Effector memory CD8-positive, alpha-beta T cell (primary cell): ENCODE measurements at regions not wholly inside any gene's neighbourhood (a gene's known extent, or its start where the extent isn't known, plus 50 kb on each side); places are given as distances from the start of the nearest gene placed in this dataset.

Source experiments
- ATAC-seq: fragments of 150-1000 bp; cut with Tn5 transposase; replicated peaks from 2 replicates; pipeline ENCODE4 v1.10.0; 2021; ENCODE audit warnings: mild to moderate bottlenecking, moderate library complexity
- DNase-seq, 3 experiments: peaks; one replicate each; pipeline ENCODE4 v3.0.0; 2021
- H3K27ac Mint-ChIP-seq, 2 donors: one replicate each; pipeline ENCODE4 v1.8.0; 2022; ENCODE audit warnings: mild to moderate bottlenecking in 2 of 2, mixed read lengths in 2 of 2, moderate library complexity in 2 of 2
- H3K27me3 Mint-ChIP-seq, 2 donors: one replicate each; pipeline ENCODE4 v1.8.0; 2022; ENCODE audit warnings: mixed read lengths in 2 of 2
- H3K36me3 Mint-ChIP-seq: one replicate; pipeline ENCODE4 v1.8.0; 2022; ENCODE audit warnings: mild to moderate bottlenecking, moderate library complexity, mixed read lengths; ENCODE audit not compliant: insufficient read depth
- H3K4me1 Mint-ChIP-seq, 2 donors: one replicate each; pipeline ENCODE4 v1.8.0; 2022; ENCODE audit warnings: low read depth in 2 of 2, mixed read lengths in 2 of 2
- H3K4me3 Mint-ChIP-seq, 2 donors: one replicate each; pipeline ENCODE4 v1.8.0; 2022; ENCODE audit warnings: mild to moderate bottlenecking in 2 of 2, mixed read lengths in 2 of 2, moderate library complexity in 2 of 2
- H3K9me3 Mint-ChIP-seq, 2 donors: one replicate each; pipeline ENCODE4 v1.8.0; 2022; ENCODE audit warnings: mixed read lengths in 2 of 2

- no peak overlapping the region for H3K4me3 Mint-ChIP-seq
- peaks cover 8 to 14% of the 10 kb centered on the region in 2 donors for H3K9me3 Mint-ChIP-seq
- H3K4me1 Mint-ChIP-seq: no peaks in the 10 kb centered on the region
- no peak for DNase-seq
- H3K36me3 Mint-ChIP-seq: no peaks in the 10 kb centered on the region
- ATAC-seq: no peak
- no peaks in the 10 kb centered on the region for H3K27me3 Mint-ChIP-seq
- no peak overlapping the region for H3K27ac Mint-ChIP-seq
These were observed 491.5 kb downstream of the METTL15 start for GRCh38 chr11:28599656-28600055.

DNA sequence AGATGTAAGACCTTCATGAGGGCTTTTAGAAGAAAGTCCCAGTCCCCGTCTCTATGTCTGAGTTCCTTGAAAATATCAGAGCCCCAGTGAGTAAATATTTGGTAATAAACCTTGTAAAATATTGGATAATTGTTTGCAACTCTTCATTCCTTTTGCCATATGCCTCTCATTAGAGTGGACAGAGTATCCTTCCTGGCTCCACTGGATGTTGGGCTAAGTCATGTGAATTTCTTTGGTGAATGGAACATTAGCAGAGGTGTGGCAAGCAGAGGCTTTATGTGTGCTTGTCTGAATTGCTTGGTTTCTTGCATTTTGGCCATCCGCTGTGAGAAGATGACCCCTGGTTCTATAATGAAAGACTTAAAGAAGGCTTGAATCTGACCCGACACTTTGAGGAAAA lies 490.3 kb downstream of the METTL15 start:
- Mint-ChIP-seq H3K36me3 (no peaks in the 10 kb centered on the region), H3K27ac (no peak overlapping the region), H3K9me3 (peaks cover 7 to 13% of the 10 kb centered on the region in 2 donors), H3K4me3 (no peak overlapping the region), H3K27me3 (no peaks in the 10 kb centered on the region), H3K4me1 (no peaks in the 10 kb centered on the region)
- DNase-seq (no peak), ATAC-seq (no peak)

- H3K27me3 Mint-ChIP-seq: no peaks in the 10 kb centered on the region
- no peaks in the 10 kb centered on the region for H3K36me3 Mint-ChIP-seq
- no peak overlapping the region for H3K4me3 Mint-ChIP-seq
- ATAC-seq: no peak
- DNase-seq: no peak
- H3K4me1 Mint-ChIP-seq: no peaks in the 10 kb centered on the region
- peaks cover 5 to 7% of the 10 kb centered on the region in 2 donors for H3K9me3 Mint-ChIP-seq
- no peak overlapping the region for H3K27ac Mint-ChIP-seq
These were observed 488.6 kb downstream of the METTL15 start for GRCh38 chr11:28596816-28597215.

GRCh38 chr11:28592141-28592540 lies 484.0 kb downstream of the METTL15 start:
- Mint-ChIP-seq H3K4me3 (no peak overlapping the region), H3K27me3 (no peaks in the 10 kb centered on the region), H3K4me1 (no peaks in the 10 kb centered on the region), H3K9me3 (peaks cover 2 to 7% of the 10 kb centered on the region in 2 donors), H3K27ac (no peak overlapping the region), H3K36me3 (no peaks in the 10 kb centered on the region)
- DNase-seq (no peak), ATAC-seq (no peak)

GRCh38 chr11:28584992-28585391 lies 476.8 kb downstream of the METTL15 start:
- Mint-ChIP-seq H3K4me1 (no peaks in the 10 kb centered on the region), H3K9me3 (peaks cover 6 to 16% of the 10 kb centered on the region in 2 donors), H3K4me3 (no peak overlapping the region), H3K36me3 (no peaks in the 10 kb centered on the region), H3K27ac (no peak overlapping the region), H3K27me3 (no peaks in the 10 kb centered on the region)
- ATAC-seq (no peak), DNase-seq (no peak)

- H3K27ac Mint-ChIP-seq: no peak overlapping the region
- DNase-seq: no peak
- no peaks in the 10 kb centered on the region for H3K4me1 Mint-ChIP-seq
- no peak overlapping the region for H3K4me3 Mint-ChIP-seq
- H3K27me3 Mint-ChIP-seq: no peaks in the 10 kb centered on the region
- no peak for ATAC-seq
- peaks cover 6 to 16% of the 10 kb centered on the region in 2 donors for H3K9me3 Mint-ChIP-seq
- no peaks in the 10 kb centered on the region for H3K36me3 Mint-ChIP-seq
These were observed 474.3 kb downstream of the METTL15 start for GRCh38 chr11:28582506-28582905.

DNA sequence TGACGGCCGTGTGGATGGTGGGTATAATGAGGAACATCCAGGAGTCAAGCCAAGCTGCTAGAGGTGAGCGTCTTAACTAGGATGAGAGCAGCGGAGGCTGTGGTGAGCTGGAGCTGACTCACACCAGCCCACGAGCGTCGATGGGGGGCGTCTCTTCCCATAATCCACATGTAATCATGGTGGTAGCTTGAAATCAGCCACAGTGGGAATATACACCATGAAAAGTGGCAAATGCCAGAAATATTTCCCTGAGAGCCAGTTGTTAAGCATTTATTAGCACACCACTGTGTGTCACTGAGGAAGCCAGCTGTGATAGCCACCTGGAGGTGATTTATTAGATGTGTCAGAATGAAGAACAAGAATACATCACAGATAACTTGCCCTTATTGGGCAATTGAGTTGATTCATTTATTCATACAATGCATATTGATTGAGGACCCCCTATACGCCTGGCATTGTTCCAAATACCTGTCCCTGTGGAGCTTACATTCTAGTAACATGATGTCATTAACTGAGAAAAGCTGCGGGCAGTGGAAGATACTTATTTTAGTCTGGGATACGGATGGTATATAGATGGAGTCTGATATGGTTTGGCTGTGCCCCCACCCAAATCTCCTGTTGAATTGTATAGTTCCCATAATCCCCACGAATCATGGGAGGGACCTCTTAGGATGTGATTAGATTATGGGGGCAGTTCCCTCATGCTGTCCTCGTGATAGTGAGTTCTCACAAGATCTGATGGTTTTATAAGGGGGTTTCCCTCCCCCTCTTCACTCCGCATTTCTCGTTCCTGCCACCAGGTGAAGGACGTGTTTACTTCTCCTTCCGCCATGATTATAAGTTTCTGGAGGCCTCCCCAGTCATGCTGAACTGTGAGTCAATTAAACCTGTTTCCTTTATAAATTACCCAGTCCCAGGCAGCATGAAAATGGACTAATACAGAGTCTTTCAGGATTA lies 473.4 kb downstream of the METTL15 start:
- Mint-ChIP-seq H3K27ac (no peak overlapping the region), H3K27me3 (no peaks in the 10 kb centered on the region), H3K4me1 (no peaks in the 10 kb centered on the region), H3K4me3 (no peak overlapping the region), H3K36me3 (no peaks in the 10 kb centered on the region), H3K9me3 (peaks cover 6 to 16% of the 10 kb centered on the region in 2 donors)
- DNase-seq (no peak), ATAC-seq (no peak)

GRCh38 chr11:28571371-28571770 lies 463.2 kb downstream of the METTL15 start:
- Mint-ChIP-seq H3K27ac (no peak overlapping the region), H3K9me3 (peaks cover 8 to 19% of the 10 kb centered on the region in 2 donors), H3K36me3 (no peaks in the 10 kb centered on the region), H3K4me3 (no peak overlapping the region), H3K27me3 (no peaks in the 10 kb centered on the region), H3K4me1 (no peaks in the 10 kb centered on the region)
- ATAC-seq: no peak
- no peak for DNase-seq

DNA sequence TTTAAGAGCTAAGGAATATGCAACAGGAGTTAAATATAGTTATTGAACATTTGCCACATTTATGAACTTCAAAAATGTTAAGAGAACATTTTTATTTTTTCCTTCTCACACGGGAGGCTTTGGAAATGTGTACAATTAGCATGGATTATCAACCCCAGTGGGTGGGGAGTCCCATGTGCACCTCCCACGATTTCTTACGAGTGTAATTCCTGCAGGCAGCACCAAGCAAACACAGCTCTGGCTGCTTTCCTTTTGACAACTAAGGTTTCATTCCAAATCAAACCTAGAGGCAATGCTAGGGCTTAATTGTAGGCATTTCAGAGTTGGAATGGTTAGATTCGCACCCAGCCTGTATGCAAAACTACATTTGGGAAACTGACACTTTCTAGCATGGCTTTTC lies 460.9 kb downstream of the METTL15 start:
- H3K36me3 Mint-ChIP-seq: no peaks in the 10 kb centered on the region
- H3K27ac Mint-ChIP-seq: no peak overlapping the region
- no peak overlapping the region for H3K4me3 Mint-ChIP-seq

GRCh38 chr11:28566339-28567089 lies 458.3 kb downstream of the METTL15 start:
- no peak overlapping the region for H3K4me3 Mint-ChIP-seq
- ATAC-seq (no peak), DNase-seq (no peak)
- no peaks in the 10 kb centered on the region for H3K36me3 Mint-ChIP-seq
- no peak overlapping the region for H3K27ac Mint-ChIP-seq
- H3K4me1 Mint-ChIP-seq: no peaks in the 10 kb centered on the region
- H3K9me3 Mint-ChIP-seq: peaks cover 5 to 19% of the 10 kb centered on the region in 2 donors
- H3K27me3 Mint-ChIP-seq: no peaks in the 10 kb centered on the region

More for the DNA sequence above, 460.9 kb downstream of the METTL15 start:
- no peak for ATAC-seq
- no peaks in the 10 kb centered on the region for H3K27me3 Mint-ChIP-seq
- H3K4me1 Mint-ChIP-seq: no peaks in the 10 kb centered on the region
- no peak for DNase-seq
- H3K9me3 Mint-ChIP-seq: peaks cover 8 to 19% of the 10 kb centered on the region in 2 donors

DNA sequence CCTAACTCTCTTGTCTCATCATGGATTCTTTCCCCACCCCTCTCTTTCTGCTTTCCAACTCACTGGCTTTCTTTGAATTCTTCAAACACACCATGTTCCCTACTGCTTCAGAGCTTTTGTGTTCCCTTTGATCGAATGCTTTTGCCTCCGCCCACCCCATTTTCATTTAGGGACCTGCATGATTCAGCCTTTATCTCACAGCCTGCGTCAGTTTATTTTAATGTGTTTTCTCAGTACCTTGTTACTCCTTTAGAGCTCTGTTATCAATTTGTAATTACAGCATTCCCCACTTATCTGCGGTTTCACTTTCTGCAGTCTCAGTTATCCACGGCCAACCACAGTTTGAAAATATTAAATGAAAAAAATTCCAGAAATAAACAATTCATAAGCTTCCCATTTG lies 451.3 kb downstream of the METTL15 start:
- no peaks in the 10 kb centered on the region for H3K36me3 Mint-ChIP-seq

DNA sequence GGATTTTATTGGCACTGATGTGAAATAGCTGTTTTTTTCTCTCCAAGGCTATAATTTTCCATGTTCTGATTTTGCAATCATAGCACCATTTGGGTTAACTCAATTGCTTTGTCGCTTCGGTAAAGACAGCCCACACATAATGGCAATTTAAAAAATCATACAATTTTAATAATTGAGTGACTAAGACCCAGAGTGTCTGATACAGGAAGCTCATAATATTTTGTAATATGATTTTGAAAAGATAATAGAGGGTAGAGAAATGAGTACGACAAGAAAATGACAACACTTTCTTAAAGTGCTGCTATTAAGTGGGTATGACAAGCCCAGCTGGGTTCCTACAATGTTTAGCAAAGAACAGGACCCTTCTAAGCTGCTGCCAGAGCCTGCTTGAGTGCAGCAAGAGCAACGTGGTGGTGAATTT lies 439.1 kb downstream of the METTL15 start:
- H3K9me3 Mint-ChIP-seq: peaks cover 1 to 8% of the 10 kb centered on the region in 2 donors
- H3K27ac Mint-ChIP-seq: no peak overlapping the region
- ATAC-seq (no peak), DNase-seq (no peak)
- H3K4me3 Mint-ChIP-seq: no peak overlapping the region
- no peaks in the 10 kb centered on the region for H3K4me1 Mint-ChIP-seq
- H3K36me3 Mint-ChIP-seq: no peaks in the 10 kb centered on the region
- H3K27me3 Mint-ChIP-seq: no peaks in the 10 kb centered on the region

More for the DNA sequence above, 451.3 kb downstream of the METTL15 start:
- ATAC-seq (no peak), DNase-seq (no peak)
- H3K4me1 Mint-ChIP-seq: no peaks in the 10 kb centered on the region
- no peak overlapping the region for H3K27ac Mint-ChIP-seq
- H3K27me3 Mint-ChIP-seq: no peaks in the 10 kb centered on the region
- H3K4me3 Mint-ChIP-seq: no peak overlapping the region
- H3K9me3 Mint-ChIP-seq: peaks cover 16 to 21% of the 10 kb centered on the region in 2 donors

- ATAC-seq (no peak), DNase-seq (no peak)
- no peaks in the 10 kb centered on the region for H3K27me3 Mint-ChIP-seq
- peaks cover 0 to 1% of the 10 kb centered on the region in 2 donors for H3K9me3 Mint-ChIP-seq
- no peaks in the 10 kb centered on the region for H3K36me3 Mint-ChIP-seq
- no peak overlapping the region for H3K27ac Mint-ChIP-seq
- H3K4me1 Mint-ChIP-seq: no peaks in the 10 kb centered on the region
- no peak overlapping the region for H3K4me3 Mint-ChIP-seq
These were observed 437.3 kb downstream of the METTL15 start for GRCh38 chr11:28545536-28545935.
